ENCODE measurements at regions not wholly inside any gene's neighbourhood (a gene's known extent, or its start where the extent isn't known, plus 50 kb on each side); places are given as distances from the start of the nearest gene placed in this dataset.

GRCh38 chr4:97139791-97140190 lies 1003.5 kb downstream of the STPG2 start:
- TF ChIP-seq CTCF (IDR thresholded peaks at IDR 0.05; ENCODE audit: low read depth, low read length, poor library complexity, severe bottlenecking) (no peak), EZH2phosphoT487 (IDR thresholded peaks at IDR 0.05; ENCODE audit: borderline replicate concordance, low read length) (no peak)

Measured in DOHH2 (cell line).